WERI-Rb-1 (cell line): ENCODE measurements at regions not wholly inside any gene's neighbourhood (a gene's known extent, or its start where the extent isn't known, plus 50 kb on each side); places are given as distances from the start of the nearest gene placed in this dataset.
"Not testable (repeated sequence)": the region's sequence is repeated elsewhere in the genome, so short reads cannot be mapped to it uniquely, and the experiment has no call there.

Experiments used
- DNase-seq: peaks from one replicate; pipeline ENCODE4 v3.0.0-alpha.2; 2020
- H3K27ac ChIP-seq: fragments of 250-450 bp; sonication (Bioruptor Pico); 2 replicates; pipeline ENCODE4 v1.5.1; 2020; ENCODE audit warnings: mild to moderate bottlenecking, moderate library complexity
- H3K27me3 ChIP-seq: fragments of 250-450 bp; sonication (Bioruptor Pico); 2 replicates; pipeline ENCODE4 v1.5.1; 2021; ENCODE audit warnings: mild to moderate bottlenecking, low read depth, moderate library complexity; ENCODE audit not compliant: insufficient read depth, severe bottlenecking
- H3K36me3 ChIP-seq: fragments of 250-450 bp; sonication (Bioruptor Pico); 2 replicates; pipeline ENCODE4 v1.5.1; 2020; ENCODE audit warnings: mild to moderate bottlenecking, moderate library complexity
- H3K4me3 ChIP-seq: 2 replicates; pipeline ENCODE4 v1.5.1; 2011; ENCODE audit warnings: low read depth, mild to moderate bottlenecking, control low read depth, low read length
- H3K9me3 ChIP-seq: fragments of 250-450 bp; sonication (Bioruptor Pico); 2 replicates; pipeline ENCODE4 v1.5.1; 2021; ENCODE audit warnings: mild to moderate bottlenecking, moderate library complexity; ENCODE audit not compliant: severe bottlenecking
- CTCF ChIP-seq: IDR thresholded peaks from 2 replicates; pipeline ENCODE4 v1.5.1; 2011; ENCODE audit warnings: low read depth, mild to moderate bottlenecking, control low read depth, inconsistent platforms, low read length

DNA sequence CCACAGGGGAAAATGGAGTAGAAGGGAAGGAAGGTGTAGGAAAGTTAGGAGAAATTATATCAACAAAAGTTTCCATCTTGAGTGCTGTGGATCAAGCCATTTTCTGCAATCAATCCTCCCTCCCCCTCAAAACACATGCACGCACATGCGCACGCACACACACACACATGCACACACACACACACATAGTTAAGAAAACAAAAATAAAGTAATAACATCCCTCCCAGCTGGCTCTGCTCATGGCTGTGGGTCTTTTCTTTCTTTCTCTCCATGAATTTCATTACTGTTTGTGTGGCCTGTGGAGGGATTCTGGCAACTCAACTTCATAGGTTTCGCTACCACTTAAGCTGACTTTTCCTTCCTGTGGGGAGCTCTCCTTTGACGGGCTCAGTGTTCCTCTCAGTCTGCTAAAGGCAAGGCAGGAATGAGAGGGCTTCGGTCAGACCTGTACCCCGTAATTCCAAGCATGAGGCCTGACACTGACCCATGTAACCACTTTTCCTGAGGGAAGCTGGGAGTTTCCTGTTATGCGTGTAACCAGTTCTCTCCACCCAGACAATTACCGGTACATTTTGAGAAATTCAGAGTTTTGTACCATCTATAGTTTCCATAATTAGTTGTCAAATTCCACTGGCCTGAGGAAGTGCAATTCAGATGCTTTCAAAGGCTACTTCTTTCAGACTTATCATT lies 79.8 kb downstream of the ZNF92 start:
- H3K36me3 ChIP-seq, result no peaks in the 10 kb centered on the region
- H3K27me3 ChIP-seq, result no peaks in the 10 kb centered on the region
- no peaks in the 10 kb centered on the region for H3K9me3 ChIP-seq
- TF ChIP-seq CTCF, result no peak
- DNase-seq, result no peak
- H3K4me3 ChIP-seq, result no peak overlapping the region
- H3K27ac ChIP-seq, result no peak overlapping the region

DNA sequence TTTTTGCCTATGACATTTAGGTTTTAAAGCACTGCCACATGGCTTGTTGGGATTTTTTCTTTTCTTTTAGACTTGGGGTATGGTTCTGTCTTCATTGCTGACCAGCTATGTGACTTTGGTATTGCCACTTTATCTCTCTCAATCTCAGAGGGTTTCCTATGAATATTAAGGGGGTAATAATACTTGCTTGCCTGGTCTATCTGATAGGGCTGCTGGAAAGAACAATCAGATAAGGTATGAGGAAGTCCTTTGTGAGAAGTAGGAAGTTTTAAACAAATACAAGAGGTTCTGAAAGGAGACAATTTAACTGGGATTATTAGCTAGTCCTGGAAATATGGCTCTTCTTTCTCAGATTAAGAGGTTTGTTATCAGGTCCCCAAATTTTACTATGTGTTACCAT lies 80.8 kb downstream of the ZNF92 start:
- no peak overlapping the region for H3K27ac ChIP-seq
- TF ChIP-seq CTCF, result no peak
- DNase-seq, result no peak

DNA sequence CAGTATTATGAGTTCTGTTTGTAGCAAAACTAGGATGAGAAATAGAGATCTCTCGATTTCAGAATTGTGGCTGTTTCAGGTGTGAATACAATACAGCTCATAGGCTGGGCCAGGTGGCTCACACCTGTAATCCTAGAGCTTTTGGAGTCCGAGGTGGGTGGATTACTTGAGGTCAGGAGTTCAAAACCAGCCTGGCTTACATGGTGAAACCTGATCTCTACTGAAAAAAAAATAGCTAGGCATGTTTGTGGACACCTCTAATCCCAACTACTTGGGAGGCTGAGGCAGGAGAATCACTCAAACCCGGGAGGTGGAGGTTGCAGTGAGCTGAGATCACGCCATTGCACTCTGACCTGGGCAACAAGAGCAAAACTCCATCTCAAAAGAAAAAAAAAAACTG lies 81.4 kb downstream of the ZNF92 start:
- not testable (repeated sequence) for H3K27ac ChIP-seq, H3K36me3 ChIP-seq, H3K9me3 ChIP-seq, H3K4me3 ChIP-seq, H3K27me3 ChIP-seq
- peak; percentile 14 for DNase-seq

More for the DNA sequence above, 80.8 kb downstream of the ZNF92 start:
- Histone ChIP-seq H3K36me3 (no peaks in the 10 kb centered on the region), H3K27me3 (no peaks in the 10 kb centered on the region), H3K4me3 (no peak overlapping the region), H3K9me3 (no peaks in the 10 kb centered on the region)

DNA sequence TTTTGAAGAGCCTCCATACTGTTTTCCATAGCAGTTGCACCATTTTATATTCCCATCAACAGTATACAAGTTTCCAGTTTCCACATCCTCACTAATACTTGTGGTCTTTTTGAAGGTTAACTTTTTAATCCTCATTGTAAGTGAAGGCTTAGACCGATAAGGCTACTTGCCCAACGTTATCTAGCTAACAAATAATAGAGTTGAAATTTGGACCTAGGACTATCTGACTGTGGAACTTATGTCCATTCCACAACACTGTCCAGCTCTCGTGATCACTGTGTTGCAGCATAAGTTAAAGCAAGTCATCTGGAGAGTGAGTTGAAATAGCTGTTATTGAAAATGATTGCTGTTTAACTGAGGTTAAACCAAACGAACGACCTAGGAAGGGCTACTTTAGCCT lies 84.0 kb downstream of the ZNF92 start:
- no peak overlapping the region for H3K27ac ChIP-seq
- H3K36me3 ChIP-seq, result no peaks in the 10 kb centered on the region

DNA sequence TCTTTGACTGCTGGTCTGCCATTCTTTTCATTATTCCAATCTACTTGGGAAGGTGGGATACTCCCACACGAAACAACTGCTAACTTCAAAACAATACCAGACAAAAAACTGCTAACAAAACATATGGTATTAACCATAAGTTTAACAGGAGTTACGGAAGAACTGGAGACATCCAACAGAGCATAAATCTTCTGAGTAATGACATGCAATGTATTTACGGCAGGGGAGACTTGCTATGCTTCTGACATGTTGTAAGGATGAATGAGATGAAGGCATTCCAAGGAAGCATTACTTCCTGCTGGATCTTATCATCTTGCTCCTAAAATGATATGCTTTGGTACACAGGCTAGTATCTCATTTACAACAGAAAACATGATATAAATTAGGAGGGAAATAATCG lies 85.8 kb downstream of the ZNF92 start:
- Histone ChIP-seq H3K9me3 (no peaks in the 10 kb centered on the region), H3K27ac (no peak overlapping the region), H3K27me3 (no peaks in the 10 kb centered on the region), H3K4me3 (no peak overlapping the region), H3K36me3 (no peaks in the 10 kb centered on the region)
- DNase-seq, result no peak
- TF ChIP-seq CTCF, result no peak

More for the DNA sequence above, 84.0 kb downstream of the ZNF92 start:
- DNase-seq, result no peak
- H3K27me3 ChIP-seq, result no peaks in the 10 kb centered on the region
- H3K4me3 ChIP-seq, result no peak overlapping the region
- TF ChIP-seq CTCF, result no peak
- no peaks in the 10 kb centered on the region for H3K9me3 ChIP-seq

- Histone ChIP-seq H3K9me3 (no peaks in the 10 kb centered on the region), H3K27me3 (no peaks in the 10 kb centered on the region), H3K4me3 (no peak overlapping the region), H3K36me3 (no peaks in the 10 kb centered on the region), H3K27ac (no peak overlapping the region)
- DNase-seq, result no peak
- TF ChIP-seq CTCF, result no peak
These were observed 88.6 kb downstream of the ZNF92 start for GRCh38 chr7:65462148-65462716.
